ENCODE measurements at regions not wholly inside any gene's neighbourhood (a gene's known extent, or its start where the extent isn't known, plus 50 kb on each side); places are given as distances from the start of the nearest gene placed in this dataset.
"Not testable (repeated sequence)": the region's sequence is repeated elsewhere in the genome, so short reads cannot be mapped to it uniquely, and the experiment has no call there.

GRCh38 chr7:55743454-55743717, 119.2 kb downstream of the SEPTIN14 start:
- not testable (repeated sequence) for DNase-seq (ENCODE audit: low read depth)

- DNase-seq (ENCODE audit: low read depth): not testable (repeated sequence)
Observed at GRCh38 chr7:55742651-55743453, 119.7 kb downstream of the SEPTIN14 start.

GRCh38 chr7:55741721-55742631, 120.6 kb downstream of the SEPTIN14 start:
- DNase-seq (ENCODE audit: low read depth): not testable (repeated sequence)

- DNase-seq (ENCODE audit: low read depth): not testable (repeated sequence)
Observed at GRCh38 chr7:55740633-55741250, 121.8 kb downstream of the SEPTIN14 start.

- not testable (repeated sequence) for DNase-seq (ENCODE audit: low read depth)
Observed at GRCh38 chr7:55740053-55740452, 122.5 kb downstream of the SEPTIN14 start.

GRCh38 chr7:55736641-55737221, 125.8 kb downstream of the SEPTIN14 start:
- not testable (repeated sequence) for DNase-seq (ENCODE audit: low read depth)

- no peak for DNase-seq (ENCODE audit: low read depth)
Observed at GRCh38 chr7:55733241-55734140, 129.1 kb downstream of the SEPTIN14 start.

- DNase-seq (ENCODE audit: low read depth): no peak
Observed at GRCh38 chr7:55731931-55732330, 130.6 kb downstream of the SEPTIN14 start.

GRCh38 chr7:55730197-55730596, 132.4 kb downstream of the SEPTIN14 start:
- DNase-seq (ENCODE audit: low read depth): no peak

- DNase-seq (ENCODE audit: low read depth): no peak
Observed at GRCh38 chr7:55723621-55723941, 139.0 kb downstream of the SEPTIN14 start.

- not testable (repeated sequence) for DNase-seq (ENCODE audit: low read depth)
Observed at GRCh38 chr7:55722874-55723620, 139.5 kb downstream of the SEPTIN14 start.

GRCh38 chr7:55721004-55721403, 141.5 kb downstream of the SEPTIN14 start:
- DNase-seq (ENCODE audit: low read depth): not testable (repeated sequence)

- DNase-seq (ENCODE audit: low read depth): not testable (repeated sequence)
Observed at GRCh38 chr7:55715247-55715867, 143.1 kb upstream of the VOPP1 start.

- not testable (repeated sequence) for DNase-seq (ENCODE audit: low read depth)
Observed at GRCh38 chr7:55714370-55714769, 142.1 kb upstream of the VOPP1 start.

- DNase-seq (ENCODE audit: low read depth): not testable (repeated sequence)
Observed at GRCh38 chr7:55710312-55710711, 138.0 kb upstream of the VOPP1 start.

- not testable (repeated sequence) for DNase-seq (ENCODE audit: low read depth)
Observed at GRCh38 chr7:55708028-55708427, 135.7 kb upstream of the VOPP1 start.

GRCh38 chr7:55707410-55707809, 135.1 kb upstream of the VOPP1 start:
- DNase-seq (ENCODE audit: low read depth): not testable (repeated sequence)

- not testable (repeated sequence) for DNase-seq (ENCODE audit: low read depth)
Observed at GRCh38 chr7:55706451-55707195, 134.3 kb upstream of the VOPP1 start.

- DNase-seq (ENCODE audit: low read depth): not testable (repeated sequence)
Observed at GRCh38 chr7:55705728-55706450, 133.6 kb upstream of the VOPP1 start.

Measured in non-pigmented ciliary epithelial cell (primary cell).